ENCODE measurements at regions not wholly inside any gene's neighbourhood (a gene's known extent, or its start where the extent isn't known, plus 50 kb on each side); places are given as distances from the start of the nearest gene placed in this dataset.

DNA sequence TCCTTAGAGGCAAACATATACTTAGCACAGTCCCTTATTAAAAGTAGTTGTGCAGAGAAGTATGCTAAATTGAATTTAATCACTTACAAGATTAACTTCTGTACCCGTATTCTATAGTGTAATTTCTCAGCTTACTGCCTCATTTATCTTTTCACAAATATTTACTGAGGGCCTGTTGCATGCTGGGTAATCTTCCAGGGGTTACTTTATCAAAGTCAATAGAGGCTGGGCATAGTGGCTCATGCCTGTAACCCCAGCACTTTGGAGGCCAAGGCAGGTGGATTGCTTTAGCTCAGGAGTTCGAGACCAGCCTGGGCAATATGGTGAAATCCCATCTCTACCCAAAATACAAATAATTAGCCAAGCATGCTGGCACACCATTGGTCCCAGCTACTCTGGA, 111.7 kb upstream of the RAB27B start:
- TF ChIP-seq POLR2AphosphoS5 (IDR thresholded peaks at IDR 0.05), result no peak
- TF ChIP-seq CTCF (IDR thresholded peaks at IDR 0.05), result no peak
- TF ChIP-seq POLR2A (IDR thresholded peaks at IDR 0.05; ENCODE audit: low read depth), result no peak
